ENCODE measurements at regions not wholly inside any gene's neighbourhood (a gene's known extent, or its start where the extent isn't known, plus 50 kb on each side); places are given as distances from the start of the nearest gene placed in this dataset.

- TF ChIP-seq CTCF (IDR thresholded peaks at IDR 0.05 in 4 of 5, conservative IDR thresholded peaks at IDR 0.05 in 1 of 5) (no peak), POLR2A (IDR thresholded peaks at IDR 0.05) (no peak)
Observed at GRCh38 chr7:80335511-80336231, 176.2 kb downstream of the GNAT3 start.

Data from gastrocnemius medialis (tissue), 4 donors.